ENCODE measurements at regions not wholly inside any gene's neighbourhood (a gene's known extent, or its start where the extent isn't known, plus 50 kb on each side); places are given as distances from the start of the nearest gene placed in this dataset.

DNA sequence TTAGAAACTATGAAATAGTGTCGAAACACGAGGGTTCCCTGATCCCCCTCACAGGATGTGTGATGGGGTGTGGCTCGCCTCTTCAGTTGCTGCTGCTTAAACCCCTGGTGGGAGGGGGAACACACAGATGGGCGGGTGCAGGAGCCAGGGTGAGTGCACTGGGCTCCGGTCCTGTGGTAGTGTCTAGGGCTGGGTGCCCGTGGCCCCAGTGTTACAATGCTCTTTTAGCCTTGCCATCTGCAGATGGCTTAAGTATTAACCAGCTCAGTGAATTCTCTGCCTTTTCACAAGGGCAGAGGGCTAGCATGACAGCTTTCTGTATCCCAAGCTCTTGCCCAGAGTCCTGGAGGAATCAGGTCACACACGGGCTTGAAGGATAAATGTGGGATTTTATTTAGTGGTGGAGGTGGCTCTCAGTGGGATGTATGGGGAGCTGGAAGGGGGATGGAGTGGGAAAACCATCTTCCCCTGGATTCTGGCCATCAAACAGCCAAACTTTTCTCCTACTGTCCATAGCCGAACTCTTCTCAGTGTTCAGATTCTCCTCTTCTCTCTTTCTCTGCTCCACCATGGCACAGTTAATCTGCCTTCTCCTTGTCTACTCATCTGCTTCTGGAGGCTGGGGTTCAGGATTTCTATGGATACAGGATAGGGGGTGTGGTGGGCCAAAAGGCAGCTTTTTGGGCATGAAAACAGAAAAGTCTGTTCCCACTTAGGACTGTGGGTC lies 659.0 kb downstream of the EPM2A start:
- Histone ChIP-seq H3K4me3 (no peak overlapping the region), H3K27me3 (no peaks in the 10 kb centered on the region), H3K9me3 (peaks cover 0 to 2% of the 10 kb centered on the region in 2 donors), H3K36me3 (no peaks in the 10 kb centered on the region), H3K4me1 (no peaks in the 10 kb centered on the region), H3K27ac (no peak overlapping the region)
- TF ChIP-seq, protein P1, sequence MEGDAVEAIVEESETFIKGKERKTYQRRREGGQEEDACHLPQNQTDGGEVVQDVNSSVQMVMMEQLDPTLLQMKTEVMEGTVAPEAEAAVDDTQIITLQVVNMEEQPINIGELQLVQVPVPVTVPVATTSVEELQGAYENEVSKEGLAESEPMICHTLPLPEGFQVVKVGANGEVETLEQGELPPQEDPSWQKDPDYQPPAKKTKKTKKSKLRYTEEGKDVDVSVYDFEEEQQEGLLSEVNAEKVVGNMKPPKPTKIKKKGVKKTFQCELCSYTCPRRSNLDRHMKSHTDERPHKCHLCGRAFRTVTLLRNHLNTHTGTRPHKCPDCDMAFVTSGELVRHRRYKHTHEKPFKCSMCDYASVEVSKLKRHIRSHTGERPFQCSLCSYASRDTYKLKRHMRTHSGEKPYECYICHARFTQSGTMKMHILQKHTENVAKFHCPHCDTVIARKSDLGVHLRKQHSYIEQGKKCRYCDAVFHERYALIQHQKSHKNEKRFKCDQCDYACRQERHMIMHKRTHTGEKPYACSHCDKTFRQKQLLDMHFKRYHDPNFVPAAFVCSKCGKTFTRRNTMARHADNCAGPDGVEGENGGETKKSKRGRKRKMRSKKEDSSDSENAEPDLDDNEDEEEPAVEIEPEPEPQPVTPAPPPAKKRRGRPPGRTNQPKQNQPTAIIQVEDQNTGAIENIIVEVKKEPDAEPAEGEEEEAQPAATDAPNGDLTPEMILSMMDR (IDR thresholded peaks at IDR 0.05) = no peak
- peak in 1 of 4 donors; percentile 48 for DNase-seq
- ATAC-seq = no peak
- intact Hi-C loops (cut with DNase I) = no loop called here

DNA sequence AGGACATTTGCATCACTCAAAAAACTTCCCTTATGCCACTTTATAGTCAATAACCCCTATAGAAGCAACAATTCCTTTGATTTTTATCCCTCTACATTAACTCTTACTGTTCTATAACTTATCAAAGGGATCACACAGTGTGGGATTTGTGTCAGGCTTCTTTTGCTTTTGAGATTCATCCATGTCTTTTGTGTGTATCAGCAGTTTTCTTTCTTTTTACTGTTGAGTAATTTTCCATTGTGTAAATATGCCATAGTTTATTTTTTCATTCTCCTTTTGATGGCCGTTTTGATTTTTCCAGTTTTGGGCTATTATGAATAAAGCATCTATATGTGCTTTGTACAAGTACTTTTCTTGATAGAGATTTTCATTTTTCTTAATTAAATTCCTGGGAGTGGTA lies 657.9 kb downstream of the EPM2A start:
- Histone ChIP-seq H3K4me3 (no peak overlapping the region), H3K4me1 (no peaks in the 10 kb centered on the region), H3K27ac (no peak overlapping the region), H3K27me3 (no peaks in the 10 kb centered on the region), H3K9me3 (peaks cover 0 to 2% of the 10 kb centered on the region in 2 donors), H3K36me3 (no peaks in the 10 kb centered on the region)
- TF ChIP-seq, protein P1 (IDR thresholded peaks at IDR 0.05) = no peak
- DNase-seq = no peak
- no peak for ATAC-seq
- intact Hi-C loops (cut with DNase I) = no loop called here

DNA sequence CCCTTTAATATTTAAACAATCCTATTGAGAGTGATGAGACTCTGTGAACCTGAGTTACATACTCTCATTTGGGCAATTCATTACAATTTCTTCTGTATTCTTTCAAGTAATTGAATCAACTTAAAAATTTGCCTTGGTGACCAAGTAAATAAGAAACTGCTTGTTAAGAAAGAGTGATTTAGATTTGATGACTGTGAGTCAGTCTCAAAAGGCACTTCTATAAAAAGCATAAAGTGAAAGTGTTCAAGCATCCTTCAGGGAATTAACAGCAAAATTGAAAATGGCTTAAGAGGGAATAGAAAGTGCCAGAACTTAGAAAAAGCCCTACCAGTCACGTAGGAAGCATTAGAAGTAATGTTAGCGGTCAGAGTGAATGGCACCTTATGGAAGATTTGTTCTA lies 654.7 kb downstream of the EPM2A start:
- intact Hi-C loops (cut with DNase I) = no loop called here
- no peaks in the 10 kb centered on the region for H3K27me3 ChIP-seq
- H3K4me3 ChIP-seq = no peak overlapping the region
- peak in 1 of 4 donors; percentile 5 for DNase-seq
- H3K4me1 ChIP-seq = no peaks in the 10 kb centered on the region
- peaks cover 0 to 2% of the 10 kb centered on the region in 2 donors for H3K9me3 ChIP-seq
- TF ChIP-seq, protein P1 (IDR thresholded peaks at IDR 0.05) = no peak
- H3K27ac ChIP-seq = no peak overlapping the region
- H3K36me3 ChIP-seq = no peaks in the 10 kb centered on the region
- ATAC-seq = peak; percentile 81

DNA sequence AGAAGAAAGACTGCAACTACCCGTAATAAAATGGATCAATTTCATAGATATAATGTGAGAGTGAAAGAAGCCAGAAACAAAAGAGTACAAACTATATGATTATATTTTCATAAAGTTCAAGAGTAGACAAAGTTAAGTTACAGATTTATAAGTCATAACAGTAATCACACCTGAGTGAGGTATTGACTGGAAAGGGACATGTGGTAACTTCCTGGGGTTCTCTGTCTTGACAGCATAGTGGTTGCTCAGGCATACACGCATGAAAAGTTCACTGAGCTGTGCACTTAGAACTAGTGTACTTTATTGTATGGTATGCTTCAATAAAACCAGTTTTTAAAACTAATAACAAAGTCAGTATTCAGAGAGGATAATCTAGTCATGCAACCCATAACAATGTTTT lies 653.6 kb downstream of the EPM2A start:
- ATAC-seq (no peak), DNase-seq (no peak)
- Histone ChIP-seq H3K27me3 (no peaks in the 10 kb centered on the region), H3K9me3 (no peaks in the 10 kb centered on the region), H3K4me3 (no peak overlapping the region), H3K4me1 (no peaks in the 10 kb centered on the region), H3K36me3 (no peaks in the 10 kb centered on the region), H3K27ac (no peak overlapping the region)
- TF ChIP-seq, protein P1 (IDR thresholded peaks at IDR 0.05) = no peak
- intact Hi-C loops (cut with DNase I) = no loop called here

GRCh38 chr6:145082359-145082758 lies 653.0 kb downstream of the EPM2A start:
- DNase-seq = no peak
- TF ChIP-seq, protein P1 (IDR thresholded peaks at IDR 0.05) = no peak
- ATAC-seq = no peak
- no peaks in the 10 kb centered on the region for H3K27me3 ChIP-seq
- no peaks in the 10 kb centered on the region for H3K4me1 ChIP-seq
- no peak overlapping the region for H3K27ac ChIP-seq
- no peaks in the 10 kb centered on the region for H3K9me3 ChIP-seq
- intact Hi-C loops (cut with DNase I) = no loop called here
- no peak overlapping the region for H3K4me3 ChIP-seq
- no peaks in the 10 kb centered on the region for H3K36me3 ChIP-seq
